ENCODE measurements at regions not wholly inside any gene's neighbourhood (a gene's known extent, or its start where the extent isn't known, plus 50 kb on each side); places are given as distances from the start of the nearest gene placed in this dataset.

GRCh38 chr20:57940376-57940775, 230.6 kb upstream of the PMEPA1 start:
- intact Hi-C loops (cut with DNase I): no loop called here
- Histone ChIP-seq H3K27ac (replicated peaks in 1 of 4) (no peak overlapping the region), H3K4me3 (no peak overlapping the region), H3K36me3 (no peaks in the 10 kb centered on the region), H3K9me3 (peaks cover 0 to 4% (median 0%) of the 10 kb centered on the region in 4 donors), H3K4me1 (peaks cover 5 to 26% (median 8%) of the 10 kb centered on the region in 4 donors), H3K27me3 (no peaks in the 10 kb centered on the region)
- TF ChIP-seq, protein P1, sequence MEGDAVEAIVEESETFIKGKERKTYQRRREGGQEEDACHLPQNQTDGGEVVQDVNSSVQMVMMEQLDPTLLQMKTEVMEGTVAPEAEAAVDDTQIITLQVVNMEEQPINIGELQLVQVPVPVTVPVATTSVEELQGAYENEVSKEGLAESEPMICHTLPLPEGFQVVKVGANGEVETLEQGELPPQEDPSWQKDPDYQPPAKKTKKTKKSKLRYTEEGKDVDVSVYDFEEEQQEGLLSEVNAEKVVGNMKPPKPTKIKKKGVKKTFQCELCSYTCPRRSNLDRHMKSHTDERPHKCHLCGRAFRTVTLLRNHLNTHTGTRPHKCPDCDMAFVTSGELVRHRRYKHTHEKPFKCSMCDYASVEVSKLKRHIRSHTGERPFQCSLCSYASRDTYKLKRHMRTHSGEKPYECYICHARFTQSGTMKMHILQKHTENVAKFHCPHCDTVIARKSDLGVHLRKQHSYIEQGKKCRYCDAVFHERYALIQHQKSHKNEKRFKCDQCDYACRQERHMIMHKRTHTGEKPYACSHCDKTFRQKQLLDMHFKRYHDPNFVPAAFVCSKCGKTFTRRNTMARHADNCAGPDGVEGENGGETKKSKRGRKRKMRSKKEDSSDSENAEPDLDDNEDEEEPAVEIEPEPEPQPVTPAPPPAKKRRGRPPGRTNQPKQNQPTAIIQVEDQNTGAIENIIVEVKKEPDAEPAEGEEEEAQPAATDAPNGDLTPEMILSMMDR (IDR thresholded peaks at IDR 0.05): no peak
- TF ChIP-seq POLR2AphosphoS5 (IDR thresholded peaks at IDR 0.05): no peak
- no peak for TF ChIP-seq POLR2A (IDR thresholded peaks at IDR 0.05; ENCODE audit: low read depth)
- no peak for TF ChIP-seq EP300 (IDR thresholded peaks at IDR 0.05)
- DNase-seq (ENCODE audit: extremely low spot score): no peak
- 100% methylated on average over 3 of the region's 4 CpGs for WGBS

DNA sequence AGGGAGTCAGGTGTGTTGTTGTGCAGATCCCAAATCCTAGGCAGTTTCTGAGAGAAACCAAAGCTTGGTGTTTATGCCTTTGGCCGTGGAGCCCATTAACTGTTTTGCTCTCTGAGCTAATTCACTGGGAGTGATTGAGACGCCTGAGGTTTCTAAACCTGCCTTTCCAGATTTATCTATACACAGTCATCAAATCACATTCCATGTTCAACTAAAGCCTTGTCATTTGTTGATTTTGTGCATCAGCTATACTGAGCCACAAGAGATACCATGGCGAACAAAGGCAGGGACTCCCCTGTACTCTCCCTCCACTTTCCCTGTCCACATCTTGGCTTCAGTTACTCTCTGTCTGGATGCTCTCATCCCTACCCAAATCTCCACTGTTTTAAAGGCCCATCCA, 229.7 kb upstream of the PMEPA1 start:
- intact Hi-C loops (cut with DNase I): no loop called here
- TF ChIP-seq POLR2AphosphoS5 (IDR thresholded peaks at IDR 0.05) (no peak), EP300 (IDR thresholded peaks at IDR 0.05) (no peak), POLR2A (IDR thresholded peaks at IDR 0.05; ENCODE audit: low read depth) (no peak)
- TF ChIP-seq, protein P1 (IDR thresholded peaks at IDR 0.05): no peak
- Histone ChIP-seq H3K36me3 (no peaks in the 10 kb centered on the region), H3K4me3 (no peak overlapping the region), H3K9me3 (peaks cover 0 to 4% (median 0%) of the 10 kb centered on the region in 4 donors), H3K4me1 (peaks cover 5 to 26% (median 8%) of the 10 kb centered on the region in 4 donors), H3K27ac (replicated peaks in 1 of 4) (no peak overlapping the region), H3K27me3 (no peaks in the 10 kb centered on the region)
- WGBS: 89% methylated on average over 3 of the region's 3 CpGs
- no peak for DNase-seq (ENCODE audit: extremely low spot score)

DNA sequence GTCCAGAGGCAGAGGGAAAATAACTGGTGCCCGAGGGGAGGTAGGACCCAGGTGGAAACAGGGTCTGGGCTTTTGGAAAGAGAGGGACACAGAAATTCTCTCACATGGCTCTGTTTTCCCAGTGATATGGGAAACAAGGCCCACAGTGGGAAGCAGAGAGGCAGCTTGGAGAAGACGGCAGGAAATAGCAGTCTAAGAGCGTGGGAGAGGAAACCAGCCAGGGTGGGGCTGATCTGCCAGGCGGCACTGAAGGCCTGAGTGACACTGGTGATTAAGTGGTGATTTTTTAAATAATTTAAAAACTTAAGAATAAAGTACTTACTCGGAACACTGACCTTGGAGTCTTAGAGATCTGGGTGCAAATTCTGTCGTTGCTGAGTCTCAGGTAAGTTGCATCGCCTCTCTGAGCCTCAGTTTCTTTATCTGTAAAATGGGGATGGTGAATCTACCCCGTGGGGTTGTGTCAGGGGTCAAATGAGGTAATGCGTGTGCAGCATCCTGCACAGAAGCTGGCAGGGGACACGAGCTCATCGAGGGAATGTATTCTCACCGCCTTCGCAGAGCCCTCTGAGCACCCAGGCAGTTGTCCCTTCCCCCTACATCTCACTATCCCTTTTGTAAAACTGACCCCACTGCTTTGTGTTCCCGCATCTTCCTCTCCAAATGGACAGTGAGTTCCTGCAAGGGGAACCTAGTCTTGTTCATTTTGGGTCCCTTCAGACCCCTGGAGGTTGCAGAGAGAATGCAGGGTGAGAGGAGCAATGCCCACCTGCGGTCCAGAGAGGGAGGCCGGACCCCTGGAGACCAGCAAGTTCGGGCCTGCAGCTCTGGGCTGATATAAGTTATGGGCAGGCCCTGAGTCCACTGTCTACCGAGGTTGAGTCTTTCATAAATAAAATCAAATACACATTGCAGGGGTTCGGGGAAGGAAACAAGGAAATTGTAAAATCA, 228.6 kb upstream of the PMEPA1 start:
- no peaks in the 10 kb centered on the region for H3K36me3 ChIP-seq
- no peaks in the 10 kb centered on the region for H3K27me3 ChIP-seq
- no peak for TF ChIP-seq POLR2A (IDR thresholded peaks at IDR 0.05; ENCODE audit: low read depth)
- TF ChIP-seq, protein P1 (IDR thresholded peaks at IDR 0.05): no peak
- TF ChIP-seq POLR2AphosphoS5 (IDR thresholded peaks at IDR 0.05): no peak
- TF ChIP-seq EP300 (IDR thresholded peaks at IDR 0.05): no peak
- no peak overlapping the region for H3K27ac ChIP-seq (replicated peaks in 1 of 4)
- H3K4me3 ChIP-seq: no peak overlapping the region
- DNase-seq (ENCODE audit: extremely low spot score): no peak
- 78% methylated on average over 19 of the region's 19 CpGs for WGBS
- peaks cover 5 to 26% (median 8%) of the 10 kb centered on the region in 4 donors for H3K4me1 ChIP-seq
- intact Hi-C loops (cut with DNase I): no loop called here
- peaks cover 0 to 4% (median 0%) of the 10 kb centered on the region in 4 donors for H3K9me3 ChIP-seq

- 60% methylated on average over 6 of the region's 6 CpGs for WGBS
- Histone ChIP-seq H3K27ac (replicated peaks in 1 of 4) (no peak overlapping the region), H3K27me3 (no peaks in the 10 kb centered on the region), H3K9me3 (peaks cover 0 to 4% (median 0%) of the 10 kb centered on the region in 4 donors), H3K4me1 (peaks cover 5 to 22% (median 7%) of the 10 kb centered on the region in 4 donors), H3K36me3 (no peaks in the 10 kb centered on the region), H3K4me3 (no peak overlapping the region)
- intact Hi-C loops (cut with DNase I): no loop called here
- no peak for DNase-seq (ENCODE audit: extremely low spot score)
- TF ChIP-seq POLR2A (IDR thresholded peaks at IDR 0.05; ENCODE audit: low read depth) (no peak), EP300 (IDR thresholded peaks at IDR 0.05) (no peak), POLR2AphosphoS5 (IDR thresholded peaks at IDR 0.05) (no peak)
- TF ChIP-seq, protein P1 (IDR thresholded peaks at IDR 0.05): no peak
These were observed 227.0 kb upstream of the PMEPA1 start for GRCh38 chr20:57936636-57937385.
